ENCODE measurements at regions not wholly inside any gene's neighbourhood (a gene's known extent, or its start where the extent isn't known, plus 50 kb on each side); places are given as distances from the start of the nearest gene placed in this dataset.

GRCh38 chr11:128407962-128408361 lies 179.4 kb downstream of the ETS1 start:
- Histone ChIP-seq H3K4me3 (no peak overlapping the region), H3K27me3 (ENCODE audit: low read depth) (no peaks in the 10 kb centered on the region), H3K4me1 (peaks cover 26% of the 10 kb centered on the region), H3K9me3 (no peaks in the 10 kb centered on the region), H3K27ac (no peak overlapping the region), H3K36me3 (no peaks in the 10 kb centered on the region)
- TF ChIP-seq, protein P1, sequence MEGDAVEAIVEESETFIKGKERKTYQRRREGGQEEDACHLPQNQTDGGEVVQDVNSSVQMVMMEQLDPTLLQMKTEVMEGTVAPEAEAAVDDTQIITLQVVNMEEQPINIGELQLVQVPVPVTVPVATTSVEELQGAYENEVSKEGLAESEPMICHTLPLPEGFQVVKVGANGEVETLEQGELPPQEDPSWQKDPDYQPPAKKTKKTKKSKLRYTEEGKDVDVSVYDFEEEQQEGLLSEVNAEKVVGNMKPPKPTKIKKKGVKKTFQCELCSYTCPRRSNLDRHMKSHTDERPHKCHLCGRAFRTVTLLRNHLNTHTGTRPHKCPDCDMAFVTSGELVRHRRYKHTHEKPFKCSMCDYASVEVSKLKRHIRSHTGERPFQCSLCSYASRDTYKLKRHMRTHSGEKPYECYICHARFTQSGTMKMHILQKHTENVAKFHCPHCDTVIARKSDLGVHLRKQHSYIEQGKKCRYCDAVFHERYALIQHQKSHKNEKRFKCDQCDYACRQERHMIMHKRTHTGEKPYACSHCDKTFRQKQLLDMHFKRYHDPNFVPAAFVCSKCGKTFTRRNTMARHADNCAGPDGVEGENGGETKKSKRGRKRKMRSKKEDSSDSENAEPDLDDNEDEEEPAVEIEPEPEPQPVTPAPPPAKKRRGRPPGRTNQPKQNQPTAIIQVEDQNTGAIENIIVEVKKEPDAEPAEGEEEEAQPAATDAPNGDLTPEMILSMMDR (IDR thresholded peaks at IDR 0.05) = no peak
- intact Hi-C loops (cut with DNase I) = no loop called here
- ATAC-seq = no peak
- DNase-seq = no peak

GRCh38 chr11:128405714-128406662 lies 181.4 kb downstream of the ETS1 start:
- TF ChIP-seq, protein P1 (IDR thresholded peaks at IDR 0.05) = no peak
- intact Hi-C loops (cut with DNase I) = no loop called here
- H3K27me3 ChIP-seq (ENCODE audit: low read depth) = no peaks in the 10 kb centered on the region
- H3K4me3 ChIP-seq = no peak overlapping the region
- ATAC-seq (no peak), DNase-seq (no peak)
- no peak overlapping the region for H3K27ac ChIP-seq
- H3K4me1 ChIP-seq = peaks cover 19% of the 10 kb centered on the region
- H3K36me3 ChIP-seq = no peaks in the 10 kb centered on the region
- H3K9me3 ChIP-seq = no peaks in the 10 kb centered on the region

GRCh38 chr11:128405112-128405511 lies 182.2 kb downstream of the ETS1 start:
- ATAC-seq (no peak), DNase-seq (no peak)
- no peak overlapping the region for H3K27ac ChIP-seq
- no peaks in the 10 kb centered on the region for H3K9me3 ChIP-seq
- no peaks in the 10 kb centered on the region for H3K36me3 ChIP-seq
- H3K4me1 ChIP-seq = peaks cover 19% of the 10 kb centered on the region
- intact Hi-C loops (cut with DNase I) = no loop called here
- H3K4me3 ChIP-seq = no peak overlapping the region
- TF ChIP-seq, protein P1 (IDR thresholded peaks at IDR 0.05) = no peak
- no peaks in the 10 kb centered on the region for H3K27me3 ChIP-seq (ENCODE audit: low read depth)

DNA sequence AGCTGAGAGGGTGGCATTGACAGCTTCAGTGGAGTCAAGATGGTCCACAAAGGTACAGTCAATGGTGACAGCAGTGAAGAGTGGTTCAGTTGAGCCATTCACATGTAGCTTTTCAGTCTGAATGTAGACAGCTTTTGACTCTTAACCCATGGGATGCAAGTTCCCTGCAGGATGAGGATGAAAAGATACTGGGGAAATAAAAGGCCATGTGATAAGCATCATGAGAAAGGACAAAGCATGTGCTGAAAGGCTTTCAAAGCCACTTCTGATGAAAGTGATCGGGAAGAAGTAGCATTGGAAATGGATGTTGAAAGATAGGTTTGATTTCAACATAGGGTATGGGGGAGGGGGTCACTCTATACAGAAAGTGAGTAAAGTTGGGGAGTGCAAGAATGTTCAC lies 182.9 kb downstream of the ETS1 start:
- intact Hi-C loops (cut with DNase I) = no loop called here
- TF ChIP-seq, protein P1 (IDR thresholded peaks at IDR 0.05) = no peak
- peaks cover 19% of the 10 kb centered on the region for H3K4me1 ChIP-seq
- H3K4me3 ChIP-seq = no peak overlapping the region
- no peak overlapping the region for H3K27ac ChIP-seq
- DNase-seq (no peak), ATAC-seq (no peak)
- no peaks in the 10 kb centered on the region for H3K36me3 ChIP-seq
- no peaks in the 10 kb centered on the region for H3K9me3 ChIP-seq
- H3K27me3 ChIP-seq (ENCODE audit: low read depth) = no peaks in the 10 kb centered on the region

DNA sequence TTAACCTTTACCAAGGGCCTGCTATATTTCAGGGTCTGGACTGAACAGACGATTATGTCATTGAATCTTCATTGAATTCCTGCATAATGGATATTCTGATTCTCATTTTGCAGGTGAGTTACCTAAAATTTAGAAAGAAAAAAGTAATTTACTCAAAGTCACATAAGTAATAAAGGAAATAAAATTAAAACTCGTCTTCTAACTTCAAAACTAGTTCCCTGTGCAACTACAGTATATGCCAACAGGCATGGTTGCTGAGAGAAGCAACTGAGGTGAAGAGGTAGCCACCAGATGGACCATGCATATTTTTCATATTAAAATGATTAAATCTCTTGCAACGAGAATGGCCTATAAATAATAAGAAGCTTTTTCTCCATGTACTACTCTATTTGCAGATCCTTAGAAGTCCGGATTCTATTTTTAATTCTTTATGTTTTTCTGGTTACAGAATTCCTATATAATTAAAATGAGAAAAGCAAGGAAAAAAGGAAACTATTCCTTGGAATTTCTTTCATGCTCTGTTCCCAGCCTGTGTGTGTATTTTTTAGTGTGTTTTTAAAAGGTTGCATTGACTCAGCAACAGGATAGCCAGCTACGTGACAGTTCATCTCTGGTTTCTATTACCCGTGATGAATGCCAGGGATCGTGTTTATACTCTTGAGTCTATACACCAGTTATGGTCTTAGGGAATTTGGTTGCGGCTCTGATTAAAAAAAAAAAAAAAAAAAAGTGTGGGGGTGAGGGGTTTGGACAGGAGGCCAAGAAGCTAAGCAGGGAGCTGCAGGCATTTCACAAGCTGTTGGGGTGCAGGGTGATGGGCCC lies 186.8 kb downstream of the ETS1 start:
- Histone ChIP-seq H3K9me3 (no peaks in the 10 kb centered on the region), H3K4me3 (no peak overlapping the region), H3K4me1 (peaks cover 7% of the 10 kb centered on the region), H3K36me3 (no peaks in the 10 kb centered on the region), H3K27me3 (ENCODE audit: low read depth) (no peaks in the 10 kb centered on the region), H3K27ac (no peak overlapping the region)
- TF ChIP-seq, protein P1 (IDR thresholded peaks at IDR 0.05) = no peak
- intact Hi-C loops (cut with DNase I) = no loop called here
- ATAC-seq (no peak), DNase-seq (no peak)

Measured in lower lobe of right lung (tissue), 2 donors.